PC-9 (cell line): ENCODE measurements at regions not wholly inside any gene's neighbourhood (a gene's known extent, or its start where the extent isn't known, plus 50 kb on each side); places are given as distances from the start of the nearest gene placed in this dataset.

Experiments
- EZH2 ChIP-seq: fragments of 200-600 bp; sonication (generic); IDR thresholded peaks from 2 replicates; pipeline ENCODE4 v1.8.0; 2017; ENCODE audit warnings: antibody characterized with exemption, low read depth
- TF ChIP-seq, protein P1 (sequence below): fragments of 200-600 bp; sonication (generic); conservative IDR thresholded peaks from 2 replicates; pipeline ENCODE4 v1.6.1; 2017; ENCODE audit warnings: mixed run types, antibody characterized with exemption, mild to moderate bottlenecking, moderate library complexity

DNA sequence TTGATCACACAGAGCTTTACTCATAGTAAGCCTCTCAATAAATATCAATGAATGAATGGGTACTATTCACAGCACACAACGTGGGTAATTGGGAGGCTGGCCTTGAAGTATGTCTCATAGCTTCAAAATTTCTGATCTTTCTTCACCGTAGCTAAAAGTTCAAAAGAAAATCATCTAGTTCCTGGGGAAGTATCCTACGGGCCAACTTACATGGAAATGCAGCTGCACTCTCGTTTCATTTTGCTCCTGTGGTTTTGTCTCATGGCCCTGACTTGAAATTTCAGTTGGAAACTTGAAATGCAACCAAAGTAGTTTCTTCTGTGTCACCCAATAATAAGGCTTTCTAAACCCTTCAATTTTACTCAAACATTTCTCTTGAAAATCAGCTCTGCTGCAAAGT is 76.1 kb upstream of the CNIH3 start:
- TF ChIP-seq, protein P1, sequence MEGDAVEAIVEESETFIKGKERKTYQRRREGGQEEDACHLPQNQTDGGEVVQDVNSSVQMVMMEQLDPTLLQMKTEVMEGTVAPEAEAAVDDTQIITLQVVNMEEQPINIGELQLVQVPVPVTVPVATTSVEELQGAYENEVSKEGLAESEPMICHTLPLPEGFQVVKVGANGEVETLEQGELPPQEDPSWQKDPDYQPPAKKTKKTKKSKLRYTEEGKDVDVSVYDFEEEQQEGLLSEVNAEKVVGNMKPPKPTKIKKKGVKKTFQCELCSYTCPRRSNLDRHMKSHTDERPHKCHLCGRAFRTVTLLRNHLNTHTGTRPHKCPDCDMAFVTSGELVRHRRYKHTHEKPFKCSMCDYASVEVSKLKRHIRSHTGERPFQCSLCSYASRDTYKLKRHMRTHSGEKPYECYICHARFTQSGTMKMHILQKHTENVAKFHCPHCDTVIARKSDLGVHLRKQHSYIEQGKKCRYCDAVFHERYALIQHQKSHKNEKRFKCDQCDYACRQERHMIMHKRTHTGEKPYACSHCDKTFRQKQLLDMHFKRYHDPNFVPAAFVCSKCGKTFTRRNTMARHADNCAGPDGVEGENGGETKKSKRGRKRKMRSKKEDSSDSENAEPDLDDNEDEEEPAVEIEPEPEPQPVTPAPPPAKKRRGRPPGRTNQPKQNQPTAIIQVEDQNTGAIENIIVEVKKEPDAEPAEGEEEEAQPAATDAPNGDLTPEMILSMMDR = no peak
- TF ChIP-seq EZH2 = no peak
